ENCODE measurements at regions not wholly inside any gene's neighbourhood (a gene's known extent, or its start where the extent isn't known, plus 50 kb on each side); places are given as distances from the start of the nearest gene placed in this dataset.
A peak's percentile ranks its signal among the peaks of the same experiment; 100 is the strongest.

DNA sequence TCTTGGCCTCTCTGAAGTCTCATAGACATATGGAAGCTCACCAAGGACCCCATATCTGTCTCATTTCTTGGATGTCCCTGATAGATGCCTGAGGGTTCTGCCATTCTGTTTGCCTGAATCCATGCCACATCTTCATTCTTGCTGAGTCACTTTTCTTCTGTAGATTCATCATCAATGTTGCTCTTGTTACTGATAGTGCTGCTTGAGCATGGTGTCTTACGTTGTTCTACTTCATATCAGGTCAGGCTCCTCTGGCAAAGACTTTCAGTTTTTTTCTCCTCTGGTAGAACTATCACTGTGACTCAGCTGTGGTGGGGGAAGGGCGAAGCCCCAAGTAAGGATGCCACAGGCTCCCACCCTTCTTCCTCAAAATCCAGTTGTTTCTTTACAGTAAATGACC, 885.2 kb downstream of the DCDC2C start:
- DNase-seq, result no peak
- Mint-ChIP-seq H3K27me3 (ENCODE audit: unreplicated experiment) (no peaks in the 10 kb centered on the region), H3K4me3 (ENCODE audit: unreplicated experiment) (no peak overlapping the region), H3K4me1 (ENCODE audit: low read depth, unreplicated experiment) (peaks cover 2% of the 10 kb centered on the region), H3K9me3 (ENCODE audit: unreplicated experiment) (peaks cover 2% of the 10 kb centered on the region), H3K27ac (ENCODE audit: unreplicated experiment) (no peak overlapping the region), H3K36me3 (ENCODE audit: unreplicated experiment) (no peaks in the 10 kb centered on the region)
- TF ChIP-seq CTCF (IDR thresholded peaks at IDR 0.05; ENCODE audit: partially characterized antibody, unreplicated experiment), result no peak

- H3K4me1 Mint-ChIP-seq (ENCODE audit: low read depth, unreplicated experiment), result peaks cover 5% of the 10 kb centered on the region
- no peaks in the 10 kb centered on the region for H3K36me3 Mint-ChIP-seq (ENCODE audit: unreplicated experiment)
- peaks cover 2% of the 10 kb centered on the region for H3K9me3 Mint-ChIP-seq (ENCODE audit: unreplicated experiment)
- no peaks in the 10 kb centered on the region for H3K27me3 Mint-ChIP-seq (ENCODE audit: unreplicated experiment)
- no peak overlapping the region for H3K27ac Mint-ChIP-seq (ENCODE audit: unreplicated experiment)
- H3K4me3 Mint-ChIP-seq (ENCODE audit: unreplicated experiment), result no peak overlapping the region
- no peak for TF ChIP-seq CTCF (IDR thresholded peaks at IDR 0.05; ENCODE audit: partially characterized antibody, unreplicated experiment)
- DNase-seq, result no peak
Measured at GRCh38 chr2:4591261-4591660, 887.9 kb downstream of the DCDC2C start.

- Mint-ChIP-seq H3K27me3 (ENCODE audit: unreplicated experiment) (peaks cover 4% of the 10 kb centered on the region), H3K4me3 (ENCODE audit: unreplicated experiment) (peak overlapping the region; percentile 15), H3K36me3 (ENCODE audit: unreplicated experiment) (no peaks in the 10 kb centered on the region), H3K9me3 (ENCODE audit: unreplicated experiment) (peaks cover 4% of the 10 kb centered on the region), H3K4me1 (ENCODE audit: low read depth, unreplicated experiment) (peaks cover 29% of the 10 kb centered on the region), H3K27ac (ENCODE audit: unreplicated experiment) (peak overlapping the region; percentile 92)
- no peak for DNase-seq
- no peak for TF ChIP-seq CTCF (IDR thresholded peaks at IDR 0.05; ENCODE audit: partially characterized antibody, unreplicated experiment)
Measured at GRCh38 chr2:4597400-4597799, 894.0 kb downstream of the DCDC2C start.

DNA sequence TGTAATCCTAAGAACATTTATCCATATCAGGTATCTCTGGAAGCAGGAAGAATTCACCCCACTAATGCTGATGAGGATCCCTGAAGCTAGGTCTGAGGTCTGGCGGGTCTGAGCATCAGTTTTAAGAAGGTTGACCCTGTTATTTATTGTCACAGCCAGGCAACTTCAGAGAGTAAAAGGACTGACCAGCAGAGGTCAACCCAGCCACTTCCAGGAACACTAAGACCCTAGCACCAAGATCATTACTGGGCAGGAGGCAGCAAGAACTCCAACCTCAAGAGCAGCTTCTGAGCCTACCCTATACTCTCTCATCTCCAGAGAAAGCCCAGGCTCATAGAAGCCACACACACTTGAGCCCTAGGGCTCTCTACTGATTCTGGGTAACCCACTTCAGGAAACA, 901.4 kb downstream of the DCDC2C start:
- TF ChIP-seq CTCF (IDR thresholded peaks at IDR 0.05; ENCODE audit: partially characterized antibody, unreplicated experiment), result no peak
- peaks cover under 1% of the 10 kb centered on the region for H3K4me1 Mint-ChIP-seq (ENCODE audit: low read depth, unreplicated experiment)
- no peak overlapping the region for H3K27ac Mint-ChIP-seq (ENCODE audit: unreplicated experiment)
- H3K9me3 Mint-ChIP-seq (ENCODE audit: unreplicated experiment), result no peaks in the 10 kb centered on the region
- no peaks in the 10 kb centered on the region for H3K27me3 Mint-ChIP-seq (ENCODE audit: unreplicated experiment)
- H3K36me3 Mint-ChIP-seq (ENCODE audit: unreplicated experiment), result no peaks in the 10 kb centered on the region
- no peak for DNase-seq
- no peak overlapping the region for H3K4me3 Mint-ChIP-seq (ENCODE audit: unreplicated experiment)

DNA sequence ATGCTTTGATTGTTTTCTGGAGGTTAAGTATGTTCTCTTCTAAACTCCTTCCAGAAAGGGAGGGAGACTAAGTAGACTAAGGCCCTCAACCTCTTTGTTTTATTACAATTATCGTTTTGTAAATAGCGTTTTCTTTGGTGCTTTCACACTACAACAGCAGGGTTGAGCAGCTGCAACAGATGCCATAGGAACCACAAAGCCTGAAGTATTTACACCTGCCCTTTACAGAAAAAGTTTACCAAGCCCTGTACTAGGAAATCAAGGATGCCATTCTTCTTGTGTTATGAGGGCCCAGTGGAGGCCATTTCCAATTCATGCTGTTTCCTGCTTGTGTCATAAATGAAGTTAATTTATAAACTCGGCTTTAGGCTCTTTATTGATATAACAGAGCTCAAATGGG, 914.8 kb downstream of the DCDC2C start:
- no peaks in the 10 kb centered on the region for H3K4me1 Mint-ChIP-seq (ENCODE audit: low read depth, unreplicated experiment)
- no peaks in the 10 kb centered on the region for H3K27me3 Mint-ChIP-seq (ENCODE audit: unreplicated experiment)
- H3K9me3 Mint-ChIP-seq (ENCODE audit: unreplicated experiment), result no peaks in the 10 kb centered on the region
- DNase-seq, result no peak
- H3K4me3 Mint-ChIP-seq (ENCODE audit: unreplicated experiment), result no peak overlapping the region
- no peaks in the 10 kb centered on the region for H3K36me3 Mint-ChIP-seq (ENCODE audit: unreplicated experiment)
- no peak overlapping the region for H3K27ac Mint-ChIP-seq (ENCODE audit: unreplicated experiment)
- no peak for TF ChIP-seq CTCF (IDR thresholded peaks at IDR 0.05; ENCODE audit: partially characterized antibody, unreplicated experiment)
